GM12892 (cell line): ENCODE measurements at regions not wholly inside any gene's neighbourhood (a gene's known extent, or its start where the extent isn't known, plus 50 kb on each side); places are given as distances from the start of the nearest gene placed in this dataset.

Experiments
- DNase-seq: peaks from one replicate; pipeline ENCODE4 v3.0.0; 2011; ENCODE audit not compliant: insufficient read length
- FAIRE-seq: peaks from 2 replicates; lab custom pipeline; 2011; peaks lifted over from hg19 to GRCh38; lab: Jason Lieb, UNC
- POLR2A ChIP-seq: IDR thresholded peaks from 2 replicates; pipeline ENCODE4 v1.6.1; 2011; ENCODE audit warnings: low read depth, low read length, control low read depth
- POLR2AphosphoS5 ChIP-seq: IDR thresholded peaks from 2 replicates; pipeline ENCODE4 v1.6.1; 2011; ENCODE audit warnings: low read depth, low read length, control low read depth
- TAF1 ChIP-seq: IDR thresholded peaks from 2 replicates; pipeline ENCODE4 v1.6.1; 2011; ENCODE audit warnings: low read depth, mild to moderate bottlenecking, control low read depth, low read length, borderline replicate concordance

- DNase-seq, result no peak
- no peak for FAIRE-seq
Observed at GRCh38 chr2:58429014-58429875, 188.1 kb upstream of the FANCL start.

GRCh38 chr2:58428096-58429013 lies 187.2 kb upstream of the FANCL start:
- no peak for TF ChIP-seq TAF1
- no peak for TF ChIP-seq POLR2AphosphoS5
- no peak for TF ChIP-seq POLR2A
- no peak for DNase-seq
- no peak for FAIRE-seq

More at GRCh38 chr2:58429014-58429875, 188.1 kb upstream of the FANCL start:
- no peak for TF ChIP-seq TAF1
- TF ChIP-seq POLR2AphosphoS5, result no peak
- TF ChIP-seq POLR2A, result no peak

GRCh38 chr2:58427572-58428095 lies 186.5 kb upstream of the FANCL start:
- no peak for DNase-seq
- no peak for TF ChIP-seq POLR2A
- no peak for TF ChIP-seq POLR2AphosphoS5
- no peak for TF ChIP-seq TAF1
- FAIRE-seq, result no peak

DNA sequence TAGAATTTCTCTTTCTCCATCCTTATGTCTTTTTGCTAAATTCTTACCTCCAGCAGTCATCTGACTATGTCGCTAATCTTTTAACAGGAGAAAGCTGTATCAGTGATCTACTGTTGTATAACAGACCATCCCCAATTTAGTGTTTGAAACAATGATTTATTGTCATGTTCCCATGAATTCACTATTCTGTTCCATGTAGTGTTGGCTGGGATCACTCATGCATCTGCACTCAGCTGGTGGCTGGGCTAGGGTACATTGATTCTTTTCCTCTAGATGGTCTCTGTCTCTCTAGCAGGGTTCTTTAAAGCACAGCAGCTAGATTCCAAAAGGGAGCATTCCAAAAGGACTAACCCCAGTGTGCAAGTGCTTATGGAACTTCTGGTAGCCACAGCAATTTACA lies 184.2 kb upstream of the FANCL start:
- TF ChIP-seq TAF1, result no peak
- TF ChIP-seq POLR2AphosphoS5, result no peak
- TF ChIP-seq POLR2A, result no peak
- DNase-seq (no peak), FAIRE-seq (no peak)

DNA sequence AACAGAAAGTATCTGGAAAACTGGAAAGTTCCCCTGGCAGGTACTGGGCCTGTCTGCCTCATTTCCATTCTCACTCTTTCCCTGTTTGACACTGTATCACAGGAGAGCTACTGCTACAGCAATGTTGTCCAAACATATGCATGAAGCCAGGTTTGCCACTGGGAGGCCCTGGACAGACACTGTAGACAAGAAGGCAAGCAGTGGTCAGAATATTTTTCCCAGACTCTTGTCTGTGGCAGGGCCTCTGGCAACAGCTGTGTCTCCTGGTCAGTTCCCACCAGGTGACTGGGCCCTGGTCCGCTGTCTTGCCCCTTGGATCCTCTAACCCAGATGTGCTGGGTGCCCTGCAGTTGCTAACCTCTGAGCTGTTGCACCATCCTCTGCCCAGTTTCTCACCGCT lies 178.9 kb upstream of the FANCL start:
- no peak for TF ChIP-seq POLR2AphosphoS5
- no peak for TF ChIP-seq TAF1
- no peak for TF ChIP-seq POLR2A
- FAIRE-seq, result no peak
- no peak for DNase-seq

GRCh38 chr2:58416696-58417095 lies 175.6 kb upstream of the FANCL start:
- FAIRE-seq (no peak), DNase-seq (no peak)
- TF ChIP-seq TAF1 (no peak), POLR2AphosphoS5 (no peak), POLR2A (no peak)

- TF ChIP-seq POLR2A, result no peak
- TF ChIP-seq TAF1, result no peak
- TF ChIP-seq POLR2AphosphoS5, result no peak
- no peak for DNase-seq
- no peak for FAIRE-seq
Observed at GRCh38 chr2:58414506-58414905, 173.4 kb upstream of the FANCL start.

- DNase-seq (no peak), FAIRE-seq (no peak)
- no peak for TF ChIP-seq POLR2A
- TF ChIP-seq POLR2AphosphoS5, result no peak
- TF ChIP-seq TAF1, result no peak
Observed at GRCh38 chr2:58410549-58410948, 169.4 kb upstream of the FANCL start.

GRCh38 chr2:58407487-58407886 lies 166.4 kb upstream of the FANCL start:
- FAIRE-seq (no peak), DNase-seq (no peak)
- TF ChIP-seq POLR2AphosphoS5, result no peak

DNA sequence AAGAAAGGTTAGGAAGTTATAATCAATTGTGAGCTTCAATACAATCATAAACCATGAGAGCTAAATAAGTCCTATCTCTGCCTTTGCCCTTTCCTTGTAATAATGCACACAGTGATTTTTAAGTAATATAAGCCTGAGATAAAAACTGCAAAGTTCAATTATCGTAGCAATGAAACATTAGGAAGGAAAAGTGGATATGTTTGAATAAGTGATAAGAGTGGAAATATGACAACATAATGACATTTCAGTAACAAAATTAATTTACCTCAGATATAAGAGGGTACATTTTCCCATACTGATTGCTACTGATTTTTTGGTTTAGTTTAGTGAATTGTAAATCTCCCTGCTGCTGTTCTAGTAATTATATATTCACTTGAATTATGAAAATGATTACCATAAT lies 164.2 kb upstream of the FANCL start:
- no peak for TF ChIP-seq POLR2A
- no peak for TF ChIP-seq TAF1
- no peak for TF ChIP-seq POLR2AphosphoS5
- DNase-seq (no peak), FAIRE-seq (no peak)

- DNase-seq, result no peak
- FAIRE-seq, result no peak
- TF ChIP-seq POLR2A (no peak), POLR2AphosphoS5 (no peak), TAF1 (no peak)
Observed at GRCh38 chr2:58401936-58402335, 160.8 kb upstream of the FANCL start.

DNA sequence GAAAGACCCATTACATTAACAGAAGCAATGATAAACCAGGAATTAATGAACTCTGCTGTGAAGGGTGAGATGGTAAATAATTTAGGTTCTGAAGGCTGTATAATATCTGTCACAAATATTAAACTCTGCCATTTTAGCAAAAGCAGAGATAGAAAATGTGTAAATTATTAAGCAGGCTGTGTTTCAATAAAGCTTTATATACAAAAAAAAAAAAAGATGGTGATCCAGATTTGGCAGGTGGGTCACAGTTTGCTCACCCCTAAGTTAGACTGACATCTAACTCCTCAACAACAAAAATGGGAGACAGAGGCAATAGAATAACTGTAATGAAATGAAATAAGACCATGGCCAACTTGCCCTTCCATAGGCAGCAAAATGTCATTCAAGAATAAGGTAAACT lies 157.3 kb upstream of the FANCL start:
- no peak for FAIRE-seq
- TF ChIP-seq POLR2AphosphoS5, result no peak
- no peak for TF ChIP-seq TAF1
- no peak for TF ChIP-seq POLR2A
- no peak for DNase-seq
